GM21360 (cell line): ENCODE measurements at regions not wholly inside any gene's neighbourhood (a gene's known extent, or its start where the extent isn't known, plus 50 kb on each side); places are given as distances from the start of the nearest gene placed in this dataset.

Source experiments
- ATAC-seq: cut with Tn5 transposase; IDR thresholded peaks from one replicate; pipeline ENCODE4 v1.9.1; 2021; ENCODE audit warnings: mild to moderate bottlenecking, moderate library complexity; ENCODE audit not compliant: unreplicated experiment

GRCh38 chr13:50428183-50428877 is 413.1 kb downstream of the KCNRG start:
- no peak for ATAC-seq

- no peak for ATAC-seq
These were observed 408.5 kb downstream of the DLEU7 start for GRCh38 chr13:50435011-50435410.

GRCh38 chr13:50437252-50437651 is 406.2 kb downstream of the DLEU7 start:
- ATAC-seq = no peak

- ATAC-seq = no peak
These were observed 405.1 kb downstream of the DLEU7 start for GRCh38 chr13:50438351-50438750.

- no peak for ATAC-seq
These were observed 402.4 kb downstream of the DLEU7 start for GRCh38 chr13:50441130-50441529.

GRCh38 chr13:50444726-50445125 is 398.8 kb downstream of the DLEU7 start:
- no peak for ATAC-seq

GRCh38 chr13:50446611-50447010 is 396.9 kb downstream of the DLEU7 start:
- no peak for ATAC-seq

- no peak for ATAC-seq
These were observed 394.9 kb downstream of the DLEU7 start for GRCh38 chr13:50448535-50448998.

- ATAC-seq = no peak
These were observed 394.0 kb downstream of the DLEU7 start for GRCh38 chr13:50449465-50449864.

GRCh38 chr13:50450279-50450678 is 393.2 kb downstream of the DLEU7 start:
- no peak for ATAC-seq

- no peak for ATAC-seq
These were observed 391.9 kb downstream of the DLEU7 start for GRCh38 chr13:50451609-50452008.

- no peak for ATAC-seq
These were observed 391.5 kb downstream of the DLEU7 start for GRCh38 chr13:50452028-50452427.

GRCh38 chr13:50452756-50453155 is 390.7 kb downstream of the DLEU7 start:
- no peak for ATAC-seq

- no peak for ATAC-seq
These were observed 390.3 kb downstream of the DLEU7 start for GRCh38 chr13:50453188-50453587.

GRCh38 chr13:50456111-50456510 is 387.4 kb downstream of the DLEU7 start:
- no peak for ATAC-seq

- no peak for ATAC-seq
These were observed 385.8 kb downstream of the DLEU7 start for GRCh38 chr13:50457415-50458393.

GRCh38 chr13:50459046-50459445 is 384.4 kb downstream of the DLEU7 start:
- no peak for ATAC-seq

- no peak for ATAC-seq
These were observed 383.8 kb downstream of the DLEU7 start for GRCh38 chr13:50459658-50460057.

GRCh38 chr13:50460358-50460757 is 383.1 kb downstream of the DLEU7 start:
- no peak for ATAC-seq

GRCh38 chr13:50461189-50461588 is 382.3 kb downstream of the DLEU7 start:
- no peak for ATAC-seq

GRCh38 chr13:50463719-50464118 is 379.8 kb downstream of the DLEU7 start:
- no peak for ATAC-seq
